H9 (cell line): ENCODE measurements at regions not wholly inside any gene's neighbourhood (a gene's known extent, or its start where the extent isn't known, plus 50 kb on each side); places are given as distances from the start of the nearest gene placed in this dataset.

Experiments used
- DNase-seq: peaks from one replicate; pipeline ENCODE4 v3.0.0-alpha.2; 2017
- H2AFZ ChIP-seq: one replicate; pipeline ENCODE4 v1.6.1; 2013; ENCODE audit warnings: mild to moderate bottlenecking, low read length, control low read depth, moderate library complexity
- H2AK5ac ChIP-seq: 2 replicates; pipeline ENCODE4 v1.6.1; 2013; ENCODE audit warnings: low read length, control low read depth, mixed read lengths; ENCODE audit not compliant: insufficient read length
- H2BK120ac ChIP-seq: one replicate; pipeline ENCODE4 v1.6.1; 2013; ENCODE audit warnings: low read depth, mild to moderate bottlenecking, low read length, control low read depth, inconsistent platforms; ENCODE audit not compliant: poor library complexity, severe bottlenecking
- H2BK12ac ChIP-seq: 2 replicates; pipeline ENCODE4 v1.6.1; 2013; ENCODE audit warnings: low read length, control low read depth, mixed read lengths, low read depth; ENCODE audit not compliant: insufficient read length
- H2BK15ac ChIP-seq: 2 replicates; pipeline ENCODE4 v1.6.1; 2013; ENCODE audit warnings: low read depth, low read length, control low read depth
- H2BK20ac ChIP-seq: one replicate; pipeline ENCODE4 v1.6.1; 2013; ENCODE audit warnings: low read depth, mild to moderate bottlenecking, low read length, control low read depth, inconsistent platforms; ENCODE audit not compliant: poor library complexity, severe bottlenecking
- H2BK5ac ChIP-seq: 2 replicates; pipeline ENCODE4 v1.6.1; 2013; ENCODE audit warnings: low read length, control low read depth, mixed read lengths; ENCODE audit not compliant: insufficient read length
- H3K14ac ChIP-seq: 2 replicates; pipeline ENCODE4 v1.6.1; 2013; ENCODE audit warnings: low read length, control low read depth; ENCODE audit not compliant: insufficient read depth
- H3K18ac ChIP-seq: 2 replicates; pipeline ENCODE4 v1.6.1; 2013; ENCODE audit warnings: low read depth, mild to moderate bottlenecking, mixed read lengths, low read length, control low read depth; ENCODE audit not compliant: insufficient read length
- H3K23ac ChIP-seq: 2 replicates; pipeline ENCODE4 v1.6.1; 2013; ENCODE audit warnings: low read length, control low read depth, mixed read lengths, low read depth; ENCODE audit not compliant: insufficient read length
- H3K23me2 ChIP-seq: 2 replicates; pipeline ENCODE4 v1.6.1; 2013; ENCODE audit warnings: low read depth, mild to moderate bottlenecking, mixed read lengths, low read length, control low read depth; ENCODE audit not compliant: insufficient read length, poor library complexity, severe bottlenecking
- H3K27ac ChIP-seq: 2 replicates; pipeline ENCODE4 v1.5.1; 2013; ENCODE audit warnings: low read length, control low read depth, mixed read lengths, low read depth; ENCODE audit not compliant: insufficient read length
- H3K27me3 ChIP-seq: 2 replicates; pipeline ENCODE4 v1.6.1; 2013; ENCODE audit warnings: low read length, control low read depth, inconsistent platforms; ENCODE audit not compliant: insufficient read depth
- H3K4ac ChIP-seq: 2 replicates; pipeline ENCODE4 v1.6.1; 2013; ENCODE audit warnings: low read depth, mild to moderate bottlenecking, control low read depth, inconsistent platforms, low read length, moderate library complexity
- H3K4me1 ChIP-seq: 2 replicates; pipeline ENCODE4 v1.6.1; 2013; ENCODE audit warnings: low read length, control low read depth, inconsistent platforms; ENCODE audit not compliant: insufficient read depth
- H3K4me2 ChIP-seq: 2 replicates; pipeline ENCODE4 v1.6.1; 2013; ENCODE audit warnings: low read length, control low read depth, mixed read lengths; ENCODE audit not compliant: insufficient read length, insufficient read depth
- H3K56ac ChIP-seq: 2 replicates; pipeline ENCODE4 v1.6.1; 2013; ENCODE audit warnings: low read depth, mild to moderate bottlenecking, mixed read lengths, low read length, control low read depth; ENCODE audit not compliant: insufficient read length
- H3K79me1 ChIP-seq: 2 replicates; pipeline ENCODE4 v1.6.1; 2013; ENCODE audit warnings: low read depth, mild to moderate bottlenecking, moderate library complexity, low read length, control low read depth, inconsistent platforms; ENCODE audit not compliant: insufficient read depth, poor library complexity, severe bottlenecking
- H3K79me2 ChIP-seq: 2 replicates; pipeline ENCODE4 v1.6.1; 2013; ENCODE audit warnings: low read length, control low read depth, inconsistent platforms; ENCODE audit not compliant: insufficient read depth
- H3K9ac ChIP-seq: 2 replicates; pipeline ENCODE4 v1.6.1; 2013; ENCODE audit warnings: low read length, control low read depth, mixed read lengths; ENCODE audit not compliant: insufficient read length; ENCODE audit errors: extremely low read depth
- H3K9me3 ChIP-seq: one replicate; pipeline ENCODE4 v1.6.1; 2013; ENCODE audit warnings: low read depth, low read length, inconsistent platforms; ENCODE audit not compliant: control insufficient read depth
- H3T11ph ChIP-seq: one replicate; pipeline ENCODE4 v1.6.1; 2013; ENCODE audit warnings: mild to moderate bottlenecking, low read length, control low read depth, inconsistent platforms
- H4K20me1 ChIP-seq: one replicate; pipeline ENCODE4 v1.6.1; 2013; ENCODE audit not compliant: control insufficient read depth, insufficient read length, insufficient read depth
- H4K5ac ChIP-seq: 2 replicates; pipeline ENCODE4 v1.6.1; 2013; ENCODE audit warnings: low read depth, mild to moderate bottlenecking, mixed read lengths, low read length, control low read depth; ENCODE audit not compliant: insufficient read length
- H4K8ac ChIP-seq: replicated peaks from 2 replicates; pipeline ENCODE4 v1.6.1; 2013; ENCODE audit warnings: low read length, control low read depth, mixed read lengths, low read depth; ENCODE audit not compliant: insufficient read length
- H4K91ac ChIP-seq: 2 replicates; pipeline ENCODE4 v1.6.1; 2013; ENCODE audit warnings: low read depth, mild to moderate bottlenecking, moderate library complexity, mixed read lengths, low read length, control low read depth; ENCODE audit not compliant: insufficient read length
- H3K27ac Mint-ChIP-seq, 3 experiments: 2 replicates in 2 of 3; 3 replicates in 1 of 3; pipeline ENCODE4 v1.8.0; 2020 to 2021; ENCODE audit warnings: mixed read lengths in 3 of 3, mild to moderate bottlenecking in 1 of 3, moderate library complexity in 1 of 3
- H3K27me3 Mint-ChIP-seq: 2 replicates; pipeline ENCODE4 v1.8.0; 2021; ENCODE audit warnings: low read depth, mild to moderate bottlenecking, moderate library complexity, mixed read lengths
- H3K36me3 Mint-ChIP-seq, 3 experiments: 2 replicates in 2 of 3; 3 replicates in 1 of 3; pipeline ENCODE4 v1.8.0; 2020 to 2021; ENCODE audit warnings: low read depth in 3 of 3, mixed read lengths in 3 of 3; ENCODE audit not compliant: insufficient read depth in 1 of 3
- H3K4me1 Mint-ChIP-seq, 2 experiments: 2 replicates each; pipeline ENCODE4 v1.8.0; 2020; ENCODE audit warnings: mixed read lengths in 2 of 2
- H3K4me3 Mint-ChIP-seq, 2 experiments: 2 replicates in 1 of 2; 3 replicates in 1 of 2; pipeline ENCODE4 v1.8.0; 2020 to 2021; ENCODE audit warnings: mild to moderate bottlenecking in 2 of 2, mixed read lengths in 2 of 2, moderate library complexity in 1 of 2
- H3K9me3 Mint-ChIP-seq, 2 experiments: 2 replicates in 1 of 2; 3 replicates in 1 of 2; pipeline ENCODE4 v1.8.0; 2020; ENCODE audit warnings: mild to moderate bottlenecking in 2 of 2, mixed read lengths in 2 of 2, moderate library complexity in 1 of 2
- CTCF ChIP-seq: fragments of 200-600 bp; sonication (generic); conservative IDR thresholded peaks from 3 replicates; pipeline ENCODE4 v1.8.0; 2021; ENCODE audit warnings: antibody characterized with exemption, mild to moderate bottlenecking
- WGBS: extraction: QIAGEN DNeasy Blood & Tissue Kit; methylation state at CpG from one replicate; pipeline ENCODE4 v1.1.7; 2013; ENCODE audit warnings: missing lambda C conversion rate, low lambda C conversion rate, mixed read lengths; ENCODE audit not compliant: insufficient read length; ENCODE audit errors: extremely low coverage; 5-methylcytosine and 5-hydroxymethylcytosine counted together

- H3K4me2 ChIP-seq, result no peak overlapping the region
- H3K4ac ChIP-seq, result no peak overlapping the region
- H3K79me1 ChIP-seq, result no peaks in the 10 kb centered on the region
- no peak overlapping the region for H2BK120ac ChIP-seq
- no peaks in the 10 kb centered on the region for H3K23me2 ChIP-seq
- H4K5ac ChIP-seq, result no peak overlapping the region
- no peak overlapping the region for H3K9ac ChIP-seq
- H3K14ac ChIP-seq, result no peak overlapping the region
- no CpG with 5 or more reads among the region's 2 CpGs for WGBS
- H2BK12ac ChIP-seq, result no peak overlapping the region
- H2BK5ac ChIP-seq, result no peak overlapping the region
- Mint-ChIP-seq H3K27ac (no peak overlapping the region), H3K9me3 (peaks cover 7 to 14% of the 10 kb centered on the region in 2 experiments; a peak in 3 of 5 replicates), H3K4me3 (no peak overlapping the region), H3K27me3 (no peaks in the 10 kb centered on the region; the same call in 1 of the 2 replicates), H3K4me1 (peaks cover 9 to 11% of the 10 kb centered on the region in 2 experiments), H3K36me3 (no peaks in the 10 kb centered on the region; a peak in 1 of 7 replicates)
- no peak for DNase-seq
- H4K8ac ChIP-seq, result no peak overlapping the region
- no peaks in the 10 kb centered on the region for H4K20me1 ChIP-seq
- no peak overlapping the region for H3K56ac ChIP-seq
- no peak overlapping the region for H3K27ac ChIP-seq
- H2AK5ac ChIP-seq, result no peak overlapping the region
- no peak overlapping the region for H3K23ac ChIP-seq
- no peak overlapping the region for H4K91ac ChIP-seq
- TF ChIP-seq CTCF, result no peak
- no peak overlapping the region for H3K18ac ChIP-seq
- no peak overlapping the region for H3T11ph ChIP-seq
- no peaks in the 10 kb centered on the region for H3K79me2 ChIP-seq
- H2BK20ac ChIP-seq, result no peak overlapping the region
- H3K9me3 ChIP-seq, result no peaks in the 10 kb centered on the region
- no peak overlapping the region for H2AFZ ChIP-seq
- H3K4me1 ChIP-seq, result no peaks in the 10 kb centered on the region
- no peaks in the 10 kb centered on the region for H3K27me3 ChIP-seq
- H2BK15ac ChIP-seq, result no peak overlapping the region
Observed at GRCh38 chr10:126795318-126795717, 109.9 kb upstream of the DOCK1 start.
